ENCODE measurements at regions not wholly inside any gene's neighbourhood (a gene's known extent, or its start where the extent isn't known, plus 50 kb on each side); places are given as distances from the start of the nearest gene placed in this dataset.
"Not testable (repeated sequence)": the region's sequence is repeated elsewhere in the genome, so short reads cannot be mapped to it uniquely, and the experiment has no call there.

DNA sequence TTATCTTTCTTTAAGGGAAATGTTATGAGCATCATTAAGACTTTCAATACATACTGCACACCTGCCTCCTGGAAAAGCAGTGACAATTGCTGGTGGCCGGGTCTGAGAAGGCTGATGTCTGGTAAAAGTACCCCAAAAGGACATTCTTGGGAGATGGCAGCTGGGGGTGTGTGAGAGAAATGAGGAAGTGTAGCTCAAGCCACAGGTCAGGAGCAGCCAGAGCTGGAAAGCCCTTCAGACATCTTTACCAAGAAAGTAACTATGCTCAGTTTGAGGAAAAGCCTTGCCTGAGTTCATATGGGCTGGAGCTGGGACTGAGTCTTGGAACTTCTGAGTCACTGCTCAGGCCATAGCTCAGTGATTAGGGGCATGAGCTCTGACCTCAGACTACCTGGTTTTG is 94.7 kb upstream of the N4BP1 start:
- no peak for DNase-seq

DNA sequence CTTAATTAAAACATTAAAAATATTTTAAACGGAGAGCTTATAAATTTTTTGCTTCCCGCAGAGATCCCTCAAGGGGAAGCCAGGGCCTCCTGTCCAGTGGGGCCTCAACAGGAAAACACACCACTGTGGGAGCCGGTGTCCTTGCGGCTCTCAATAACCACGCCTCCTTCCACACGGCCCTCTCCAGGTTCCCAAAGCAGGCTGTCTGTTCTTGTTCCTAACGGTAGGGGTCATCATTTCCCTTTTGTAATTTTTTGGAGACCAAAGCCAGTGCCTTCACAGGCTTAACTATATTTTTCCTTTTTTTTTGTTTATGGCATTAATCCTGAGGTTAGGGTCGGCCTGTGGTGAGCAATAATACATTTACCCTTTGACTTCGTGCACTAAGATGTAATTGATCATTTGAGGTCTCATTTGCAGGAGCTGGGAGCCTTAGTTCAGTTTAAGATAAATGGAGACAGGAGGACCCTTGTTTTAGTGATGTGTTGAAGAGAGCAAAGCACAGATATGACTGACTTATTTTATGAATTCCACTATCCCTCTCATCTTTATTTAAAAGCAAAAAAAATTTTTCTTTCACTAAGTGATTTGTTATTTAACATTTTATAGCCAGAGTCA is 77.5 kb upstream of the N4BP1 start:
- DNase-seq = peak in 26 of 56 donors; percentile 1 to 38 (median 5)

DNA sequence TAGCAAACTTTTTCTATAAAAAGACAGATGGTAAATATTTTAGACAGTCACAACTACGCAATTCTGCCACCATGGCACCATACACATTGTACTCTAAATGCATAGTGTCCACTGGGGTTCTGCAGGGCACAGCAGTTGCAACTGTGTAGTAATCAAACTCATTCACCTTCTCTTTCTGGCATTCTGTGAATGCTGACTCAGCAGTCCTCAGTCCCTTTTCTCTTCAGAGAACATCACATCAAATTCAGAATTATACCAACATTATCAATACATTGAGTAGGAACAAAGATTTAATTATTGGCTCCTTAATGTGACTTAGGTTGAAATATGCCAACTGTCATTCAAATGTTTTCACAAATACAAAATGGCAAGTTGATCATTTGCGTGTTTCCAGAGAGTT is 74.2 kb upstream of the N4BP1 start:
- no peak for DNase-seq

DNA sequence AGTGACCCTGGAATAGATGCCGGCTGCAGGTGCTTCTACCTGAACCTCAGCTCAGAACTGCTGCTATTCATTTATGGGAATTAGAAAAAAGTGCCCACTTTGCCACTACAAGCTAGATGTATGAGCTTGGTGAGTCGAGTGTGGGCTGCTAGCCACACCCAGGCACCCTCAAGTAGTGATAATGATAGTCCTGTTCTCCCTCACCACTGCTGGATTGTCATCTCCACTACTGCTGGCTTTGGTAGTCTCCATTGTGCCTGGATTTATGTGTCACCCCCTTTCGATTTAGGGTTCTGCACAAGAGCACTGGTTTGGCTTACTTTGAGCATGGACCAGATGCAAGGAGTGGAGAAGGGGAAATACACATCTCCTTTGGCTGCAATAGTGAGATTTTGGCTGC is 73.0 kb upstream of the N4BP1 start:
- no peak for DNase-seq

DNA sequence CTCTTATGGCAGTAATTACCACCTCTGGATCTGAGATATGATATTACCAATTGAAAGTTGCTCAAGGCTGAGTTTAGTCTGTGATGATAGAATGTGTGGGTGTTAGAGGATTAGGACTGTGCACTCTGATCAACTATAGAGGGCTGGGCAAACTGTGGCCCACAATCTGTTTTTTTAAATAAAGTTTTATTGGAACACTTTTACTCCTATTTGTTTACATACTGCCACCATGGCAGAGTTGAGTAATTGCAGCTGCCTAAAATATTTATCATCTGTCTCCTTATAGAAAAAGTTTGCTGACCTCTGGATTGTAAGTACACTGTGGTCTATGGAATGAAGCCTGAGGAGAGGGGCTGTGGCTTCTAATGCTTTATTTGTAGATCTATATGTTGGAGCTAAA is 71.5 kb upstream of the N4BP1 start:
- no peak for DNase-seq

DNA sequence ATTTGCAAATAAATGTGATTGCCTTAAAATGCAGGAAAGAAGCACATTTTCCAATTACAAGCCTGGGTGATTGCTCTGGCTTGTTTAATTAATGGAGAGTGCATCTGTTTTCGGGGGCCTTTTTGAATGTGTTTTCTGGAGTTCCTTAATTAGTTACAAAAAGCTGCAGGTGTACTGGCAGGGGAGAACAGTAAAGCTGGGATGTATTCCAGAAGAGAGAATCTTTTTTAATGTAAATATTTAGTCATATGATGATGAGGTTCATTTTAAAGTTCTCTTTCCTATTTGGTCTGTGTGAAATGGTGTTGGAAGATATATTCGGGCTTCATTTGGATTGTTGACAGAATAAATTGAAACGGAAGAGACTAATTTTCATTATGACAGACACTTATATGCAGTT is 70.9 kb upstream of the N4BP1 start:
- no peak for DNase-seq

DNA sequence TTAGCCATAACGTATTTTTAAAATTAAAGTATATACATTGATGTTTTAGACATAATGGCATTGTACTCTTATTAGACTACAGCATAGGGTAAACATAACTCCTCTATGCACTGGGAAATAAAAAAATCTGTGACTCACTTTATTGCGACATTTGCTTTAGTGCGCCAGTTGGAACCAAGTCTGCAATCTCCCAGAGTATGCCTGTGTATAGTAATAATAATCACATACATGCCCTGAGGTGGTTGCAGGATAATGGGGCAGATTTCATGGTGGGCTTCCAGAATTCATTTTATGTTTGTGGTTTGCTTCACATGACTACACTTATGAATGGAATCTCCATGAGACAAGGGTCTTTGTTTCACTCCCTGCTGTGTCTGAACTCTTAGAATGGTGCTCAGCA is 66.9 kb upstream of the N4BP1 start:
- DNase-seq = no peak

DNA sequence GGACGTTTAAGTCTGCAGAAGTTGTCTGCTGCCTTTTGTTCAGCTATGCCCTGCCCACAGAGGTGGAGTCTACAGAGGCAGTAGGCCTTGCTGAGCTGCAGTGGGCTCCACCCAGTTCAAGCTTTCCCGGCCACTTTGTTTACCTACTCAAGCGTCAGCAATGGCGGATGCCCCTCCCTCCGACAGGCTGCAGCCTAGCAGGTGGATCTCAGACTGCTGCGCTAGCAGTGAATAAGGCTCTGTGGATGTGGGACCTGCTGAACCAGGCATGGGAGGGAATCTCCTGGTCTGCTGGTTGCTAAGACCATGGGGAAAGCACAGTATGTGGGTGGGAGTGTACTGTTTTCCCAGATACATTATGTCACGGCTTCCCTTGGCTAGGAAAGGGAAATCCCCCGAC is 58.2 kb upstream of the N4BP1 start:
- not testable (repeated sequence) for DNase-seq

DNA sequence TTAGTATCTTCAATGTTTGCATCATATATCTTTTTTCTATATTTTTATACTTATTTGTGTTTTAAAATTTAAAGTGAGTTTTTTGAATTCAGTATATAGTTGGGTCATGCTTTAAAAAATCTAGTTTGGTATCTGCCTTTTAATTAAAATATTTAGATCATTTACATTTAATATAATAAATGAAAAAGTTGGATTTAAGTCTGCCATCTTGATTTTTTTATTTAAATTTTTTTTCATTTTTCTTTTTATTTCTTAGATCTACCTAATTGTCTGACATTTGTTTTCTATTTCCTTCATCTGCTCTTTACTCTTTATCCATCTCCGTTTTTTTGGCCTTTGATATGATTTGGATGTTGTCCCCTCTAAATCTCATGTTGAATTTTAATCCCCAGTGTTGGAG is 50.0 kb upstream of the N4BP1 start:
- no peak for DNase-seq

All from amygdala (tissue), 56 donors.